DND-41 (cell line): ENCODE measurements at regions not wholly inside any gene's neighbourhood (a gene's known extent, or its start where the extent isn't known, plus 50 kb on each side); places are given as distances from the start of the nearest gene placed in this dataset.

Source experiments
- CTCF ChIP-seq: IDR thresholded peaks from 2 replicates; pipeline ENCODE4 v1.5.1; 2012; ENCODE audit warnings: borderline replicate concordance, low read length, moderate library complexity, mild to moderate bottlenecking; ENCODE audit not compliant: poor library complexity, severe bottlenecking; ENCODE audit errors: extremely low read depth
- EZH2 ChIP-seq: IDR thresholded peaks from 3 replicates; pipeline ENCODE4 v1.6.1; 2012; ENCODE audit warnings: borderline replicate concordance, low read depth, mild to moderate bottlenecking, moderate library complexity, low read length, inconsistent platforms; ENCODE audit not compliant: severe bottlenecking

GRCh38 chr9:102740578-102740977, 254.6 kb upstream of the CYLC2 start:
- TF ChIP-seq CTCF, result no peak
- no peak for TF ChIP-seq EZH2
